ENCODE measurements at regions not wholly inside any gene's neighbourhood (a gene's known extent, or its start where the extent isn't known, plus 50 kb on each side); places are given as distances from the start of the nearest gene placed in this dataset.

DNA sequence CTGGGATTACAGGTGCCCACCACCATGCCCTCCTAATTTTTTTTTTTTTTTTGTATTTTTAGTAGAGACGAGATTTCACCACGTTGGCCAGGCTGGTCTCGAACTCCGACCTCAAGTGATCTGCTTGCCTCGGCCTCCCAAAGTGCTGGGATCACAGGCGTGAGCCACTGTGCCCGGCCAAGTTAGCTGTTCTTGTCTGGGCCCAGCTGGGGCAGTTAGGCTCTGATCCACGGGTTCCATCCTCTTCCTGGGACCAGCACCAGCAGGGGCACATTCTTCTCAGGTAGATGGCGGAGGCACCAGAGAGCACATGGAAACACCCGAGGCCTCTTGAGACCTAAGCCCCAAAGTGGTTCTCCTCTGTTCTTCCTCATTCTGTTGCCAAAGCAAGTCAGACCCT is 281.6 kb downstream of the PBX3 start:
- Mint-ChIP-seq H3K4me3 (no peak overlapping the region), H3K27me3 (ENCODE audit: insufficient read depth, low read depth, poor library complexity) (no peaks in the 10 kb centered on the region), H3K27ac (no peak overlapping the region), H3K9me3 (peaks cover 2% of the 10 kb centered on the region; the same call in 1 of the 3 replicates), H3K36me3 (ENCODE audit: low read depth) (no peaks in the 10 kb centered on the region), H3K4me1 (no peaks in the 10 kb centered on the region; the same call in 2 of the 3 replicates)
- no peak for DNase-seq (ENCODE audit: low spot score)
- Histone ChIP-seq H3F3A (replicated peaks; ENCODE audit: low read depth) (no peaks in the 10 kb centered on the region), H3K27ac (ENCODE audit: low read depth) (no peak overlapping the region), H3K4me1 (ENCODE audit: insufficient read depth) (no peaks in the 10 kb centered on the region), H3K79me2 (replicated peaks; ENCODE audit: insufficient read depth) (no peaks in the 10 kb centered on the region), H3K27me3 (ENCODE audit: insufficient read depth) (no peaks in the 10 kb centered on the region), H3K9me2 (ENCODE audit: insufficient read depth) (no peaks in the 10 kb centered on the region), H3K4me3 (no peak overlapping the region), H4K20me1 (replicated peaks; ENCODE audit: insufficient read depth) (no peaks in the 10 kb centered on the region), H3K36me3 (ENCODE audit: insufficient read depth) (no peaks in the 10 kb centered on the region), H2AFZ (no peak overlapping the region), H3K4me2 (no peak overlapping the region)
- no peak for ATAC-seq
- TF ChIP-seq, protein P1, sequence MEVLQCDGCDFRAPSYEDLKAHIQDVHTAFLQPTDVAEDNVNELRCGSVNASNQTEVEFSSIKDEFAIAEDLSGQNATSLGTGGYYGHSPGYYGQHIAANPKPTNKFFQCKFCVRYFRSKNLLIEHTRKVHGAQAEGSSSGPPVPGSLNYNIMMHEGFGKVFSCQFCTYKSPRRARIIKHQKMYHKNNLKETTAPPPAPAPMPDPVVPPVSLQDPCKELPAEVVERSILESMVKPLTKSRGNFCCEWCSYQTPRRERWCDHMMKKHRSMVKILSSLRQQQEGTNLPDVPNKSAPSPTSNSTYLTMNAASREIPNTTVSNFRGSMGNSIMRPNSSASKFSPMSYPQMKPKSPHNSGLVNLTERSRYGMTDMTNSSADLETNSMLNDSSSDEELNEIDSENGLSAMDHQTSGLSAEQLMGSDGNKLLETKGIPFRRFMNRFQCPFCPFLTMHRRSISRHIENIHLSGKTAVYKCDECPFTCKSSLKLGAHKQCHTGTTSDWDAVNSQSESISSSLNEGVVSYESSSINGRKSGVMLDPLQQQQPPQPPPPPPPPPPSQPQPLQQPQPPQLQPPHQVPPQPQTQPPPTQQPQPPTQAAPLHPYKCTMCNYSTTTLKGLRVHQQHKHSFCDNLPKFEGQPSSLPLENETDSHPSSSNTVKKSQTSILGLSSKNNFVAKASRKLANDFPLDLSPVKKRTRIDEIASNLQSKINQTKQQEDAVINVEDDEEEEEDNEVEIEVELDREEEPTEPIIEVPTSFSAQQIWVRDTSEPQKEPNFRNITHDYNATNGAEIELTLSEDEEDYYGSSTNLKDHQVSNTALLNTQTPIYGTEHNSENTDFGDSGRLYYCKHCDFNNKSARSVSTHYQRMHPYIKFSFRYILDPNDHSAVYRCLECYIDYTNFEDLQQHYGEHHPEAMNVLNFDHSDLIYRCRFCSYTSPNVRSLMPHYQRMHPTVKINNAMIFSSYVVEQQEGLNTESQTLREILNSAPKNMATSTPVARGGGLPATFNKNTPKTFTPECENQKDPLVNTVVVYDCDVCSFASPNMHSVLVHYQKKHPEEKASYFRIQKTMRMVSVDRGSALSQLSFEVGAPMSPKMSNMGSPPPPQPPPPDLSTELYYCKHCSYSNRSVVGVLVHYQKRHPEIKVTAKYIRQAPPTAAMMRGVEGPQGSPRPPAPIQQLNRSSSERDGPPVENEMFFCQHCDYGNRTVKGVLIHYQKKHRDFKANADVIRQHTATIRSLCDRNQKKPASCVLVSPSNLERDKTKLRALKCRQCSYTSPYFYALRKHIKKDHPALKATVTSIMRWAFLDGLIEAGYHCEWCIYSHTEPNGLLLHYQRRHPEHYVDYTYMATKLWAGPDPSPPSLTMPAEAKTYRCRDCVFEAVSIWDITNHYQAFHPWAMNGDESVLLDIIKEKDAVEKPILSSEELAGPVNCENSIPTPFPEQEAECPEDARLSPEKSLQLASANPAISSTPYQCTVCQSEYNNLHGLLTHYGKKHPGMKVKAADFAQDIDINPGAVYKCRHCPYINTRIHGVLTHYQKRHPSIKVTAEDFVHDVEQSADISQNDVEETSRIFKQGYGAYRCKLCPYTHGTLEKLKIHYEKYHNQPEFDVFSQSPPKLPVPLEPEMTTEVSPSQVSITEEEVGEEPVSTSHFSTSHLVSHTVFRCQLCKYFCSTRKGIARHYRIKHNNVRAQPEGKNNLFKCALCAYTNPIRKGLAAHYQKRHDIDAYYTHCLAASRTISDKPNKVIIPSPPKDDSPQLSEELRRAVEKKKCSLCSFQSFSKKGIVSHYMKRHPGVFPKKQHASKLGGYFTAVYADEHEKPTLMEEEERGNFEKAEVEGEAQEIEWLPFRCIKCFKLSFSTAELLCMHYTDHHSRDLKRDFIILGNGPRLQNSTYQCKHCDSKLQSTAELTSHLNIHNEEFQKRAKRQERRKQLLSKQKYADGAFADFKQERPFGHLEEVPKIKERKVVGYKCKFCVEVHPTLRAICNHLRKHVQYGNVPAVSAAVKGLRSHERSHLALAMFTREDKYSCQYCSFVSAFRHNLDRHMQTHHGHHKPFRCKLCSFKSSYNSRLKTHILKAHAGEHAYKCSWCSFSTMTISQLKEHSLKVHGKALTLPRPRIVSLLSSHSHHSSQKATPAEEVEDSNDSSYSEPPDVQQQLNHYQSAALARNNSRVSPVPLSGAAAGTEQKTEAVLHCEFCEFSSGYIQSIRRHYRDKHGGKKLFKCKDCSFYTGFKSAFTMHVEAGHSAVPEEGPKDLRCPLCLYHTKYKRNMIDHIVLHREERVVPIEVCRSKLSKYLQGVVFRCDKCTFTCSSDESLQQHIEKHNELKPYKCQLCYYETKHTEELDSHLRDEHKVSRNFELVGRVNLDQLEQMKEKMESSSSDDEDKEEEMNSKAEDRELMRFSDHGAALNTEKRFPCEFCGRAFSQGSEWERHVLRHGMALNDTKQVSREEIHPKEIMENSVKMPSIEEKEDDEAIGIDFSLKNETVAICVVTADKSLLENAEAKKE (CRISPR knock-in tag; IDR thresholded peaks at IDR 0.05), result no peak

DNA sequence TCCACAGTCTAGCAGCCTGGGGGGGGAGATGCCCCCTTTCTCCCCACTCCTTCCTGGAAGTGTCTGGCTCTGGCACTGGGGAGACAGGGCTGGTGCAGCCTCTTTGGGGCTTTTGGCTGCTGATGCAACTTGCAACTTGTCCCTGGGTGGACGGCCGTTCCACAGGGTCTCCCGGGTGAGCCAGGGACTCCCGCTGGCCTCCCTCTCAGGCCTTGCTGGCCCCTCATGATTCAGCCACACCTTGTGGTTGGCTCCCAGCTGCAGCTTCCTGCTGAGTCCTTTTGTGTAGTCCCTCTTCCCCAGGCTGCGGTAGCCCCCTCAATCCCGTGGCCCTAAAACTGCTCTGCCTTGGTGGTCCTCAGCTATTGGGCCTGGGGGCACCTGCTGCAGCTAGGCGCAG is 283.5 kb downstream of the PBX3 start:
- Histone ChIP-seq H3F3A (replicated peaks; ENCODE audit: low read depth) (no peaks in the 10 kb centered on the region), H3K4me2 (no peak overlapping the region), H3K9me2 (ENCODE audit: insufficient read depth) (no peaks in the 10 kb centered on the region), H4K20me1 (replicated peaks; ENCODE audit: insufficient read depth) (no peaks in the 10 kb centered on the region), H3K27ac (ENCODE audit: low read depth) (no peak overlapping the region), H3K4me3 (no peak overlapping the region), H2AFZ (0 out of 2 replicates have a peak overlapping the region, but pooled peaks have one; percentile 52), H3K36me3 (ENCODE audit: insufficient read depth) (no peaks in the 10 kb centered on the region), H3K79me2 (replicated peaks; ENCODE audit: insufficient read depth) (no peaks in the 10 kb centered on the region), H3K4me1 (ENCODE audit: insufficient read depth) (no peaks in the 10 kb centered on the region), H3K27me3 (ENCODE audit: insufficient read depth) (no peaks in the 10 kb centered on the region)
- Mint-ChIP-seq H3K4me3 (no peak overlapping the region), H3K4me1 (no peaks in the 10 kb centered on the region; the same call in 2 of the 3 replicates), H3K27ac (no peak overlapping the region), H3K27me3 (ENCODE audit: insufficient read depth, low read depth, poor library complexity) (peaks cover 5% of the 10 kb centered on the region), H3K36me3 (ENCODE audit: low read depth) (no peaks in the 10 kb centered on the region), H3K9me3 (no peaks in the 10 kb centered on the region)
- ATAC-seq (no peak), DNase-seq (ENCODE audit: low spot score) (no peak)
- TF ChIP-seq NANOG (IDR thresholded peaks at IDR 0.05; ENCODE audit: borderline replicate concordance) (no peak), JUNB (IDR thresholded peaks at IDR 0.05; ENCODE audit: unreplicated experiment) (no peak), STAT1 (IDR thresholded peaks at IDR 0.05; ENCODE audit: unreplicated experiment) (no peak), EZH2phosphoT487 (IDR thresholded peaks at IDR 0.05; ENCODE audit: unreplicated experiment) (no peak), EZH2 (IDR thresholded peaks at IDR 0.05; ENCODE audit: low read depth, unreplicated experiment) (no peak), ZNF331 (CRISPR knock-in tag; IDR thresholded peaks at IDR 0.05; ENCODE audit: low read depth) (no peak), POLR2AphosphoS5 (IDR thresholded peaks at IDR 0.05; ENCODE audit: low read depth) (no peak), CREB1 (CRISPR knock-in tag; IDR thresholded peaks at IDR 0.05; ENCODE audit: low read depth) (no peak)
- TF ChIP-seq, protein P2, sequence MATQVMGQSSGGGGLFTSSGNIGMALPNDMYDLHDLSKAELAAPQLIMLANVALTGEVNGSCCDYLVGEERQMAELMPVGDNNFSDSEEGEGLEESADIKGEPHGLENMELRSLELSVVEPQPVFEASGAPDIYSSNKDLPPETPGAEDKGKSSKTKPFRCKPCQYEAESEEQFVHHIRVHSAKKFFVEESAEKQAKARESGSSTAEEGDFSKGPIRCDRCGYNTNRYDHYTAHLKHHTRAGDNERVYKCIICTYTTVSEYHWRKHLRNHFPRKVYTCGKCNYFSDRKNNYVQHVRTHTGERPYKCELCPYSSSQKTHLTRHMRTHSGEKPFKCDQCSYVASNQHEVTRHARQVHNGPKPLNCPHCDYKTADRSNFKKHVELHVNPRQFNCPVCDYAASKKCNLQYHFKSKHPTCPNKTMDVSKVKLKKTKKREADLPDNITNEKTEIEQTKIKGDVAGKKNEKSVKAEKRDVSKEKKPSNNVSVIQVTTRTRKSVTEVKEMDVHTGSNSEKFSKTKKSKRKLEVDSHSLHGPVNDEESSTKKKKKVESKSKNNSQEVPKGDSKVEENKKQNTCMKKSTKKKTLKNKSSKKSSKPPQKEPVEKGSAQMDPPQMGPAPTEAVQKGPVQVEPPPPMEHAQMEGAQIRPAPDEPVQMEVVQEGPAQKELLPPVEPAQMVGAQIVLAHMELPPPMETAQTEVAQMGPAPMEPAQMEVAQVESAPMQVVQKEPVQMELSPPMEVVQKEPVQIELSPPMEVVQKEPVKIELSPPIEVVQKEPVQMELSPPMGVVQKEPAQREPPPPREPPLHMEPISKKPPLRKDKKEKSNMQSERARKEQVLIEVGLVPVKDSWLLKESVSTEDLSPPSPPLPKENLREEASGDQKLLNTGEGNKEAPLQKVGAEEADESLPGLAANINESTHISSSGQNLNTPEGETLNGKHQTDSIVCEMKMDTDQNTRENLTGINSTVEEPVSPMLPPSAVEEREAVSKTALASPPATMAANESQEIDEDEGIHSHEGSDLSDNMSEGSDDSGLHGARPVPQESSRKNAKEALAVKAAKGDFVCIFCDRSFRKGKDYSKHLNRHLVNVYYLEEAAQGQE (IDR thresholded peaks at IDR 0.05; ENCODE audit: unreplicated experiment), result no peak

Measured in GM23338 (cell line).